Brain microvascular endothelial cell (primary cell): ENCODE measurements at regions not wholly inside any gene's neighbourhood (a gene's known extent, or its start where the extent isn't known, plus 50 kb on each side); places are given as distances from the start of the nearest gene placed in this dataset.
"Not testable (repeated sequence)": the region's sequence is repeated elsewhere in the genome, so short reads cannot be mapped to it uniquely, and the experiment has no call there.

Experiments used
- DNase-seq: peaks from one replicate; pipeline ENCODE4 v3.0.0-alpha.2; 2020
- H3K27ac ChIP-seq: fragments of 250-450 bp; sonication (Bioruptor Pico); 2 replicates; pipeline ENCODE4 v1.5.1; 2020; ENCODE audit warnings: mild to moderate bottlenecking, moderate library complexity
- H3K27me3 ChIP-seq: fragments of 250-450 bp; sonication (Bioruptor Pico); replicated peaks from 2 replicates; pipeline ENCODE4 v1.5.1; 2020; ENCODE audit warnings: mild to moderate bottlenecking
- H3K36me3 ChIP-seq: fragments of 250-450 bp; sonication (Bioruptor Pico); replicated peaks from 2 replicates; pipeline ENCODE4 v1.5.1; 2020; ENCODE audit warnings: mild to moderate bottlenecking
- H3K4me3 ChIP-seq: 2 replicates; pipeline ENCODE4 v1.5.1; 2011; ENCODE audit warnings: low read depth, mild to moderate bottlenecking, control low read depth, low read length, moderate library complexity
- in situ Hi-C: cut with HindIII; loops from 2 replicates; pipeline ENCODE4 v1.10.0; 2017; ENCODE audit warnings: low sequenced_read_pairs, low pct_ligation_motif_present
- TF ChIP-seq, protein P1 (sequence below): IDR thresholded peaks from 2 replicates; pipeline ENCODE4 v1.5.1; 2011; ENCODE audit warnings: low read depth, mild to moderate bottlenecking, moderate library complexity, low read length, control low read depth, inconsistent platforms; ENCODE audit errors: missing control alignments

DNA sequence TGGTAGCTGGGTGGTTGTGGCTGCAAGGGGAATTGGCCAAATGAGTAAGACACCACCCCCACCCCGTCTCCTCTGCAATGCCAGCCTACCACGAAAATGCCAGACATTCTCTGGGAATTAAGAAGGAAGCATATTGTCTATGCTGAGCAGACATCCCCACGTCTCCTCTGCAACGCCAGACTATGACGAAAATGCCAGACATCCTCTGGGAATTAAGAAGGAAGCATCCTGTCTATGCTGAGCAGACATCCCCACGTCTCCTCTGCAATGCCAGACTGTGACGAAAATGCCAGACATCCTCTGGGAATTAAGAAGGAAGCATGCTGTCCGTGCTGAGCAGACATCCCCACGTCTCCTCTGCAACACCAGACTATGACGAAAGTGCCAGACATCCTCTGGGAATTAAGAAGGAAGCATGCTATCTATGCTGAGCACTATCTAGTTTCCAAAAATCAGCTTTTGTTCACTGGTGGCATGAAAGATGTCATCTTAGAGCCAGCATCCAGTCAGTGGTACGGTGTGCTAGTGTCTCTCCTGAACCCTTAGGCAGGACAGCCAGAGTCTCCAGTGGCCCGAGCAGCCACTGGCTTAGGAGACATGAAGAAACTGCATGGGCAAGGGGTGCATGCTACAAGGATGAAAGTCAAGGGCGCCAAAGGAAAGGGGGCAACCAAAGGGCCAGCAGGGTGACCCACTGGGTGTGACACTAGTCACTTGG, 339.8 kb upstream of the FRG1 start:
- in situ Hi-C loops, result no loop called here
- no peaks in the 10 kb centered on the region for H3K27me3 ChIP-seq
- DNase-seq, result no peak
- no peak overlapping the region for H3K27ac ChIP-seq
- no peaks in the 10 kb centered on the region for H3K36me3 ChIP-seq
- TF ChIP-seq, protein P1, sequence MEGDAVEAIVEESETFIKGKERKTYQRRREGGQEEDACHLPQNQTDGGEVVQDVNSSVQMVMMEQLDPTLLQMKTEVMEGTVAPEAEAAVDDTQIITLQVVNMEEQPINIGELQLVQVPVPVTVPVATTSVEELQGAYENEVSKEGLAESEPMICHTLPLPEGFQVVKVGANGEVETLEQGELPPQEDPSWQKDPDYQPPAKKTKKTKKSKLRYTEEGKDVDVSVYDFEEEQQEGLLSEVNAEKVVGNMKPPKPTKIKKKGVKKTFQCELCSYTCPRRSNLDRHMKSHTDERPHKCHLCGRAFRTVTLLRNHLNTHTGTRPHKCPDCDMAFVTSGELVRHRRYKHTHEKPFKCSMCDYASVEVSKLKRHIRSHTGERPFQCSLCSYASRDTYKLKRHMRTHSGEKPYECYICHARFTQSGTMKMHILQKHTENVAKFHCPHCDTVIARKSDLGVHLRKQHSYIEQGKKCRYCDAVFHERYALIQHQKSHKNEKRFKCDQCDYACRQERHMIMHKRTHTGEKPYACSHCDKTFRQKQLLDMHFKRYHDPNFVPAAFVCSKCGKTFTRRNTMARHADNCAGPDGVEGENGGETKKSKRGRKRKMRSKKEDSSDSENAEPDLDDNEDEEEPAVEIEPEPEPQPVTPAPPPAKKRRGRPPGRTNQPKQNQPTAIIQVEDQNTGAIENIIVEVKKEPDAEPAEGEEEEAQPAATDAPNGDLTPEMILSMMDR, result no peak
- no peak overlapping the region for H3K4me3 ChIP-seq

DNA sequence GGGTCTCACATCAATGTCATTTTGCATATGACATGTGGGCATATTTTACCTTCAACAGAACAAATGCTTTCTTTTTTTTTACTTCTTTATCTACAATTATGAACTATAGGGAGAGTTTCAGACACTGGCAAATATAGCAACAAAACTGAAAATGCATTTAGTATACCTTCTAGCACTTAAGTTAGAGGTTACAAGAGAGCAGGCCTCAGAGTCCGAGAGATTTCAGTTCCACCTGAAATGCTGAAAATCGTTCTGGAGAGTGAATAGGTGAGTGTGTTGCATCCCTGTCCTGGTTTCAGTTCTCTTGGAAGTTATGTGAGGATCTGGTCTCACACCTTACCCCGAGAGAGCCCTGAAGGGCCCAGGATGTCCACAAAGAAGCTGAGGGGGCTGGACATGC, 337.8 kb upstream of the FRG1 start:
- H3K4me3 ChIP-seq, H3K36me3 ChIP-seq, H3K27me3 ChIP-seq, DNase-seq, H3K27ac ChIP-seq, in situ Hi-C loops: not testable (repeated sequence)

DNA sequence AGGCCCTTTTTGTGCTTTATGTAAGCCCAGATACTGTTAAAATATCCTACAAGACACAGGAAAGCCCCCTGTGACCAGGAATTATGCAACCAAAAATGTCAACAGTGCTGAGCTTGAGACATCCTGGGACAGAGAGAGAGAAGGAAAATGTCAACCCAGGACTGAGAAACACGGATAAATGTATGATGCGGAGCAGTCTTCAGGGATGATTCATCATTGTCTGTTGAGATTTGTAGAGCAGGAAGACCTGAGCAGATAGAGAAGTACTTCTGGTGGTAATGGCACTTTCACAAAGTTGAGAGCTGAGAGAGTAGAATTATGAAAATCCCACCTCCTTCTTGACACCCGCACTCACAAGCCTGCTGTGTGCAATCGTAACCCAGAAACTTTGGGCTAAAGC, 330.1 kb upstream of the FRG1 start:
- H3K36me3 ChIP-seq, H3K4me3 ChIP-seq, in situ Hi-C loops, H3K27ac ChIP-seq, DNase-seq, H3K27me3 ChIP-seq: not testable (repeated sequence)

DNA sequence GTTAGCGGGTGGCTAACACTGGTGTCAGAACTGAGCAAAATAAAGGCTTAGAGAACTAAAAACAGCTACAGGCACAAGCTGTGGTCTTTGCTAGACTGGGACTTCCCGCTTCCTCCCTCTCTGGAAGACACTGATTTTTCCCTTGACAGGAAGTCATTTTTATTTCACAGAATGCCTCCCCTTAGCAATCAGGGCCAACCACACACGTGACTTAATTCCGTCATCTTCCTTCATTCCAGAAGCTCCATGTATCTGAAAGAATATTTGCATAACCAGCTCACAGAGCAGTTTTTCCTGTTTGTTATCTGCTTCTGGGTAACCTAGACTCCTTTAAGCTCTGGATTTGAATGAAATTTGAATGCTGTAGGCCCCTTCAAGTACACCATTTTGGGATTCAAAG, 327.5 kb upstream of the FRG1 start:
- in situ Hi-C loops, result no loop called here
- H3K36me3 ChIP-seq, result no peaks in the 10 kb centered on the region
- no peaks in the 10 kb centered on the region for H3K27me3 ChIP-seq
- no peak overlapping the region for H3K27ac ChIP-seq
- no peak overlapping the region for H3K4me3 ChIP-seq
- TF ChIP-seq, protein P1, result no peak
- no peak for DNase-seq

DNA sequence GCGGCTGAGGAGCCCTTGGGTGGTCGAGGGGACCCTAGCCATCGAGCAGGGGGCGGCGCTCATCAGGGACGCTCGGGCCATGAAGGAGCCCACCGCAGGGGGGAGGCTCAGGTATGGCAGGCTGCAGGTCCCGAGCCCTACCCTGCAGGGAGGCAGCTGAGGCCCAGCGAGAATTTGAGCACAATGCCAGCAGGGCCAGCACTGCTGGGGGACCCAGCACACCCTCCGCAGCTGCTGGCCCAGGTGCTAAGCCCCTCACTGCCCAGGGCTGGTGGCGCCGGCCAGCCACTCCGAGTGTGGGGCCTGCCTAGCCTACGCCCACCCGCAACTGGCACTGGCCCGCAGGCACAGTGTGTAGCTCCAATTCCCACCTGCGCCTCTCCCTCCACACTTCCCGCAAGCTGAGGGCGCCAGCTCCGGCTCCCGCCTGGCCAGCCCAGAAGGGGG, 325.4 kb upstream of the FRG1 start:
- H3K27me3 ChIP-seq, result no peaks in the 10 kb centered on the region
- no peak overlapping the region for H3K4me3 ChIP-seq
- H3K36me3 ChIP-seq, result no peaks in the 10 kb centered on the region
- H3K27ac ChIP-seq, result no peak overlapping the region
- DNase-seq, result no peak
- TF ChIP-seq, protein P1, result no peak
- in situ Hi-C loops, result no loop called here

DNA sequence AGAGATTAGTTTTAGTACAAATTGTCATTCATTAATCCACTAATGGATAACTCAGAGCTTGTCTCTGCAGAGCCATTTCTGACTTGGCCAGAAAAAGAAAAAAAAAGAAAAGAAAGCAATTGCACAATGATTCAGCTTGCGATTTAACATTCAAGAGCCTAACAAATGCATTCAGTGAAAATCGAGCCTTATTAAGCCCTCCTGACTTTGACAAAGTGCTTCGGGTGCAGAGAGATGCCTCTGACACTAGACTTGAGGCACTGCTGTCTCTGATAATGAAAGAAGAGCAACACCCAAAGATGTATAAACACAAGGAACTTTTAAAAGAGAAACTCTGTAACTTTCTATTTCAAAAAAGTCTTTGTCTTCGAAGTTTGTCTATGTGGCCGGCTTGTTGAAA, 322.9 kb upstream of the FRG1 start:
- H3K4me3 ChIP-seq, DNase-seq, H3K27ac ChIP-seq, in situ Hi-C loops, H3K27me3 ChIP-seq, H3K36me3 ChIP-seq: not testable (repeated sequence)

DNA sequence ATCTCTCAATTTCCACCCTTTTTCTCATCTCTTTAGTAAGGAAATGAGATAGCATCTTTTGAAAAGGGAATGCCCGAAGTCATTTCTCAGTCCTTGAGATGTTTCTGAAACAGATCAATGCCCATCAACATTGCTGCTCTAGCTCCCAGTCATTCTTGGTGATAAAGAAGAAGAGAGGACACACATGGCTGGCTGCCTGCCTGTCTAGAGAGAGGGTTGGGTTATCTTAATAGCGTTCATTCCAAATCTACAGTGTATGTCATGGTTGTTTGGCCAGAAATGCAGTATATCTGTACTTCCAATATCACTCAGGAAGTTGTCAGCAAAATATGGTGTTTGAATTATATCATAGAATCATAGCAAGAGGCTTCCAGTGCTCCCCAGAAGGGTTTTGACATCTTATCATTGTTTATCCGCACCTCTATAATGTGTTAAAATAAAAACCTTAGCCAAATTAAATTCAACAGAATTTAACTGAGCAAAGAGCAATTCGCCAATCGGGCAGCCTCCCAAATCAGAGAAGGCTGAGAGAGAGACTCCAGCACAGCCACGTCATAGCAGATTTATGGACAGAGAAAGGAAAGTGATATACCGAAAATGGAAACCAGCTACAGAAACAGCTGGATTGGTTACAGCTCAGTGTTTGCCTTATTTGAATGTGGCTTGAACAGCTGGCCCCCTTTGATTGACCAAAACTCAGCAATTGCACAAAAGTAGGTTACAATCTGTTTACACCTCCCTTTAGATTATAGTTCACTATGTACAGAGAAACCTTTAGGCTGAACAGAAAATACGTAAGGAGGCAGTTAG, 321.0 kb upstream of the FRG1 start:
- in situ Hi-C loops, H3K27me3 ChIP-seq, H3K27ac ChIP-seq, H3K4me3 ChIP-seq, DNase-seq, H3K36me3 ChIP-seq: not testable (repeated sequence)

DNA sequence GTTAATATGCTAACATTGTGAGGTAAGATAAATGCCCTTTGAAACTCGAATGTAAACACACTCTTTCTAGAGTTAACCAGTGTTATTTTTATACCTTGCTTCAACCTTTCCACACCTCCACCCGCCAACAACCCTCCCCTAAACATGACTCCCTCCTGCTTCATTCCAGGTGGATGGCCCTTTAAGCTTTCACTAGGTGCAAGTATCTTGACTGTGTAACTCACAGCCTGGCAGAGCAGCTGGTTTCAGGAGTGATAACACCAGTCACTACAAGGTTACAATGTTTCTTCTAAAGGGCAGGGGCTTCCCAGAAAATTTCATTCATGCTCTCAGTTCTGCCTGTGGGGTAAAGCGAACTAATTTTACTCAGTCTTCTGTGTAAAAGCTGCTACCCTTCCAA, 318.1 kb upstream of the FRG1 start:
- DNase-seq, in situ Hi-C loops, H3K36me3 ChIP-seq, H3K27ac ChIP-seq, H3K4me3 ChIP-seq, H3K27me3 ChIP-seq: not testable (repeated sequence)

DNA sequence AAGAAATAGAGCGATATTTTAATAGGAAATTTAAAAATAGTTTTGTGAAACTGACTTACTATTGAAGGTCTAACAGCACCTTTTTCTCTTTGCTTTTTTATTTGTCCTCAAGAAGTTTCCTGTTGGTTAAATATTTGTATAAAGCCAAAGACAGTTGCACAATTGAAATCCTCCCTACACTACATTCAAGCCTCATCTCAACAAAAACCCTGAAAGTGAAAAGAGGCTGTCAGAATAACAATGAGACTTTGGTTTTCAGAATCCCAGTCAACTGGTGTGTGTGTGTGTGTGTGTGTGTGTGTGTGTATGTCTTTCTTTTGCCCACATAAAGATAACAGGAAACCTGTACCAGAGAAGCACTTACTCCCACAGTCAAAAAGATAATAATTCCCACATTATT, 313.6 kb upstream of the FRG1 start:
- H3K36me3 ChIP-seq, H3K27ac ChIP-seq, in situ Hi-C loops, DNase-seq, H3K4me3 ChIP-seq, H3K27me3 ChIP-seq: not testable (repeated sequence)

DNA sequence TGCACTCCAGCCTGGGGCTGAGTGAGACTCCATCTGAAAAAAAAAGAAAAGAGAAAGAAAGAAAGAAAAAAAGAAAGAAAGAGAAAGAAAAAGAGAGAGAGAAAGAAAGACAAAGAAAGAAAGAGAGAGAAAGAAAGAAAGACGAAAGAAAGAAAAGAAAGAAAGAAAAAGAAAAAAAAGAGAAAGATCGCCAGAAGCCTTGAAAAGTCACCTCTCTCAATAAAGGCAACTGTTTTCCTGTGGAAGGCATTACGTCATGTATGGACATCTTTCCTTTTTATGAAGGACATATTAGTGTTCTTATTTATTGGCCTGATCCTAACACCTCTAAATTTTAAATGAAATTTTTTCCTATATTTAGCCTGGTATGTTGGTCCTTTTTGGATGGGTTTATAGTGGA, 310.9 kb upstream of the FRG1 start:
- H3K4me3 ChIP-seq, in situ Hi-C loops, H3K27ac ChIP-seq, H3K36me3 ChIP-seq, DNase-seq, H3K27me3 ChIP-seq: not testable (repeated sequence)

DNA sequence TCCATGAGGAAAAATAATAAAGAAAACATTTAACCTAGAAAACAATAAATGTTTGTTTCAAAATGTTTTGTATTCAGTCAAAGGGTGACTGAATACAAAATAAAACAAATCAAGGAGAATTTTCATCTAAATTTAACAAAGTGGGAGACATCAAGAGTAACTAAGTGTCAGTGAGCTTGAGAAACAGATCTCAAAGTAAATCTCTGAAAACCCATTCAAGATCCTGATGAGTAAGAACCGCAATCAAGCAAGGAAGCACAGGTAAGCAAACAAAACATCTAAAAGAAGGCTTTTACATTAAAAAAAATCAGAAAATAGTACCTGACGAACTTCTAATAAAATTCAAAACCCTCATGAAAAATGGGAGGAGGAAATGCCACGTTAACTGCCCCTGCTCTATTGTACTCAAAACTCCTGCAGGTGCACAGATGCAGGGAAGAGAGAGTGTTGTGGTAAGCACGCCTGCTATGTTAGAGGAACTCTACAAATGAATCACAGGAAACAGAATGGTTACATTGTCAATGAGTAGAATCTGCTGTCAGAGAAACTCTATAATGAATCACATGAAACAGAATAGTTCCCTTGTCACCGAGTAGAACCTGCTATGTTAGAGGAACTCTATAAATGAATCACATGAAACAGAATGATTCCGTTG, 309.6 kb upstream of the FRG1 start:
- DNase-seq, in situ Hi-C loops, H3K36me3 ChIP-seq, H3K27me3 ChIP-seq, H3K27ac ChIP-seq, H3K4me3 ChIP-seq: not testable (repeated sequence)
